Stimulated activated CD8-positive, alpha-beta memory T cell treated with anti-CD3 and anti-CD28 coated beads, Interleukin-15, amount 100 ng/mL, for 4 hours (primary cell): ENCODE measurements at regions not wholly inside any gene's neighbourhood (a gene's known extent, or its start where the extent isn't known, plus 50 kb on each side); places are given as distances from the start of the nearest gene placed in this dataset.
"Not testable (repeated sequence)": the region's sequence is repeated elsewhere in the genome, so short reads cannot be mapped to it uniquely, and the experiment has no call there.

Experiments
- DNase-seq, 2 donors: peaks; one replicate each; pipeline ENCODE4 v3.0.0-alpha.2; 2020; ENCODE audit warnings: low read depth in 2 of 2

GRCh38 chr7:142636751-142637150 is 112.5 kb upstream of the PRSS1 start:
- DNase-seq = peak in 1 of 2 donors; percentile 21

DNA sequence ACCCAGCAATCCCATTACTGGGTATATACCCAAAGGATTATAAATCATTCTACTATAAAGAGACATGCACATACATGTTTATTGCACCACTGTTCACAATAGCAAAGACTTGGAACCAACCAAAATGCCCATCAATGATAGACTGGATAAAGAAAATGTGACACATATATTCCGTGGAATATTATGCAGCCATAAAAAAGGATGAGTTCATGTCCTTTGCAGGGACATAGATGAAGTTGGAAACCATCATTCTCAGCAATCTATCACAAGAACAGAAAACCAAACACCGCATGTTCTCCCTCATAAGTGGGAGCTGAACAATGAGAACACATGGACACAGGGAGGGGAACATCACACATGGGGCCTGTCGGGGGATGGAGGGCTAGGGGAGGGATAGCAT is 113.2 kb upstream of the PRSS1 start:
- DNase-seq = not testable (repeated sequence)

- DNase-seq = peak in 1 of 2 donors; percentile 26
These were observed 116.8 kb upstream of the PRSS1 start for GRCh38 chr7:142632271-142633134.

GRCh38 chr7:142629588-142630260 is 119.5 kb upstream of the PRSS1 start:
- DNase-seq = no peak

GRCh38 chr7:142628945-142629344 is 120.3 kb upstream of the PRSS1 start:
- no peak for DNase-seq

DNA sequence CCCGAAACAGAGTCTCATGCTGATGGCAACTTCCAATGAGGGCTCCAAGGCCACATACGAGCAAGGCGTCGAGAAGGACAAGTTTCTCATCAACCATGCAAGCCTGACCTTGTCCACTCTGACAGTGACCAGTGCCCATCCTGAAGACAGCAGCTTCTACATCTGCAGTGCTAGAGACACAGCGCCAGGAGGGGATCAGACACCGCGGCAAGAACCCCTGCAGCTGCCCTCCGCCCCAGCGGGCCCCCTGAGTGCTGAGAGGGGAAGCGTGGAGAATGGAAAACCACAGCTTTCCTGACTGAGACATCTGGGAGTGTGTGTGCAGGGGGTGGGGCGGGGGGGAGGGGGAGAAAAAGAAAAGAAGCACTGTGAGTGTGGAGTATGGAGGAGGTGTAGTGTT is 122.0 kb upstream of the PRSS1 start:
- not testable (repeated sequence) for DNase-seq

DNA sequence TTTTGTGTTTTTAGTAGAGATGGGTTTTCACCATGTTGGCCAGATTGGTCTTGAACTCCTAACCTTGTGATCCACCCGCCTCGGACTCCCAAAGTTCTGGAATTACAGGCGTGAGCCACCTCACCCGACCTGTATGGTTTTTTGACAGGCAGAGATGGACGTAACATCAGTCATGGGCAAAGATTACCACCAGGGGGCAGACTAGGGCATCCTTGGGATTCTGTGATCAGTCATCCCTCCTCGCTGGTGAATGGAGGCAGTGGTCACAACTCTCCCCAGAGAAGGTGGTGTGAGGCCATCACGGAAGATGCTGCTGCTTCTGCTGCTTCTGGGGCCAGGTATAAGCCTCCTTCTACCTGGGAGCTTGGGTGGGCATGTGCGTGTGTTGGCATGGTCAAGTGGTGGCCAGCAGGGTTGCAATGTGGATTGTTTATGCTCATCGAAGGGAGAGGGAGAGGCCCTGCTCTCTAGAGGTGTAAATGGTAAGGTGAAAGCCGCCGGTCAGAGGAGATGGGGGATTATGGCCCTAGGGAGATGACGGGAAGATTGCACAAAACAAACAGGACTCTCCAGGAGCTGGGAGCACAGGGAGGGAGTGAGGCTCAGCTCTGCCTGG is 122.7 kb upstream of the PRSS1 start:
- DNase-seq = peak; percentile 6 to 29

GRCh38 chr7:142625216-142625615 is 124.1 kb upstream of the PRSS1 start:
- DNase-seq = not testable (repeated sequence)

GRCh38 chr7:142620402-142620801 is 128.9 kb upstream of the PRSS1 start:
- no peak for DNase-seq

DNA sequence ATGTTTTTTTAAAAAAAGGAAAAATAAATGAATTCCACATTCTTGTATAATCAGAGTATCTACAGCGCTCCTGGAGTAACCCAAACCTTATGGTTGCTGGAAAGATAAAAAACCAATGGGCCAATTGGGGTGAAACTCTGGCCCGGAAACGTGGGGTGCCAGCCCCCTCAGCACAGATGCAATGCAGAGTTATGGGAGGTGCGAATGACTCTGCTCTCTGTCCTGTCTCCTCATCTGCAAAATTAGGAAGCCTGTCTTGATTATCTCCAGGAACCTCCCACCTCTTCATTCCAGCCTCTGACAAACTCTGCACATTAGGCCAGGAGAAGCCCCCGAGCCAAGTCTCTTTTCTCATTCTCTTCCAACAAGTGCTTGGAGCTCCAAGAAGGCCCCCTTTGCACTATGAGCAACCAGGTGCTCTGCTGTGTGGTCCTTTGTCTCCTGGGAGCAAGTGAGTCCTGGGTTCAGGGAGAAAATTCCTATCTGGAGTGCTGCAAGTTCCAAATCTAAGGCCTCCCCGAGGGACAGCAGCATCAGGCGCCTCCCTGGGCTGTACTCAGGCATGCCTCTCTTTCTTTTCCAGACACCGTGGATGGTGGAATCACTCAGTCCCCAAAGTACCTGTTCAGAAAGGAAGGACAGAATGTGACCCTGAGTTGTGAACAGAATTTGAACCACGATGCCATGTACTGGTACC is 130.5 kb upstream of the PRSS1 start:
- no peak for DNase-seq

DNA sequence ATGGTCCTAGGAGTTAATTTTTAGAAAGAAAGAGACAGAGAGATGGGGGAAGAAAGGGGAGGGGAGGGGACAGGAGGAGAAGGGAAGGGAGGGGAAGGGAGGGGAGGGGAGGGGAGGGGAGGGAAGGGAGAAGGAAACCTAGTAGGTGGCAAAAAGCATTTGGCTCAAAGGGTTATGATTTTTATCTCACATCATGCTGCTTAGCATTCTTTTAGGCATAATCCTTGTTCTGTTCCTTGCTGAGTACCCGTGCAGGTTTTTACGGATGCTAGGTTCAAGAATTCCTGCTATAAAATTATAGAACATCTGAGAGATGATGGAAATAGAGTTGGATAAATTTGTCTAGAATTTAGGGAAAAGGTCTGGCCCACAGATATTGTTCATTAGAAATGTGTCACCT is 132.4 kb upstream of the PRSS1 start:
- DNase-seq = no peak

DNA sequence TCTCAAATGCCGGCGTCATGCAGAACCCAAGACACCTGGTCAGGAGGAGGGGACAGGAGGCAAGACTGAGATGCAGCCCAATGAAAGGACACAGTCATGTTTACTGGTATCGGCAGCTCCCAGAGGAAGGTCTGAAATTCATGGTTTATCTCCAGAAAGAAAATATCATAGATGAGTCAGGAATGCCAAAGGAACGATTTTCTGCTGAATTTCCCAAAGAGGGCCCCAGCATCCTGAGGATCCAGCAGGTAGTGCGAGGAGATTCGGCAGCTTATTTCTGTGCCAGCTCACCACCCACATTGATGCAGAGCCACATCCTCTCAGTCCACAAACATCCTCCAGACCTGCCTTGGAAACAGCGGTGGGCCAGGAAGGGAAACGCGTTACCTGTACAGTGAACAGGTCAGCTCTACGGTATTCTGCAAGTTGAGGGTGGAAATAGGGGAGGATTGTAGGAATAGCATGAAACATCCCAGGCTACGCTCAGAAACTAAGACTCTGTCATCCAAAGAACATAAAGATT is 133.1 kb upstream of the PRSS1 start:
- no peak for DNase-seq

- no peak for DNase-seq
These were observed 133.8 kb upstream of the PRSS1 start for GRCh38 chr7:142615508-142615907.

DNA sequence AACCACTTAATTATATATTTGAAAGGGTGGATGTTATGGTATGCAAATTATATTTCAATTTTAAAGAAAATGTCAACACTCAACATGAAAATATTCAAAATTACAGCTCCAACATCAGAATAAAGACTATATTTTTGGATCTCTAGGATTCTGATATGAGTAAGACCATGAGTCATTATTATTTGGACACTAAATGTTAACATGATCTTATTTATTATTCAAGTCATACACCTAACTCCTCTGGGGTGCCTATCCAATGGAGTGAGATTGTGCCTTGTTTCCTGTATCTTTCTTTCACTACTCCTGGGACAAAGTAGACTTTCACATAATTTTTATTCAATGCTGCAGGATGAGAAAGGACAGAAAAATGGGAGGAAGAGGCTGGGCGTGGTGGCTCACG is 135.2 kb upstream of the PRSS1 start:
- no peak for DNase-seq

DNA sequence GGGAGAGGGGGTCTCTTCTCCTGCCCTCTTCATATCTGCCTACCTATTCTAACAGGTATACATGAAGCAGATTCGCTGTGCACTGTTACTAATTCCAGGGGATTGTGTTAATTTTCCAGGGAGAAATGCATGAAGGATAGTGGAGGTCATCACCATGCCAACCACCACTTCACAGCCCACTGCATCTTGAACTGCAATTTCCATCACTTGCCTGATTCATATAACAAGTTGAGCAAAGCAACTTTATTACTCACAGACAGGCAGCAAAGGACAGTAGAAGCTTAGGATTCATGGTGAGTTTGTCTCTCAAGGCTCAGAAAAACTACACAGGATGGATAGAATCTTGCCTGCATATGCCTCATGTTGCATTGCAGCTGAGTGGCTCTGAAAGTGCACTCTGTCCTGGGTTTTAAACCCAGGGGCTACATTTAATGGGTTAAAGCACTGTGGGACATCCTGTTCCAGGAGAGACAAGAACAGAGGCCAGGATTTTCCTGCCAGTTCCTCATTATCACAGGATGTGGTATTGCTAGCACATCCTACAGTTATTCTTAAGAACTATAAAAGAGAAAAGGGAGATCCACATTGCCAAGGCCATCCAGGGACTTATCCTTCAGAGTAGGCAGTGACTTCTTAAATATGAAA is 136.9 kb upstream of the PRSS1 start:
- no peak for DNase-seq

DNA sequence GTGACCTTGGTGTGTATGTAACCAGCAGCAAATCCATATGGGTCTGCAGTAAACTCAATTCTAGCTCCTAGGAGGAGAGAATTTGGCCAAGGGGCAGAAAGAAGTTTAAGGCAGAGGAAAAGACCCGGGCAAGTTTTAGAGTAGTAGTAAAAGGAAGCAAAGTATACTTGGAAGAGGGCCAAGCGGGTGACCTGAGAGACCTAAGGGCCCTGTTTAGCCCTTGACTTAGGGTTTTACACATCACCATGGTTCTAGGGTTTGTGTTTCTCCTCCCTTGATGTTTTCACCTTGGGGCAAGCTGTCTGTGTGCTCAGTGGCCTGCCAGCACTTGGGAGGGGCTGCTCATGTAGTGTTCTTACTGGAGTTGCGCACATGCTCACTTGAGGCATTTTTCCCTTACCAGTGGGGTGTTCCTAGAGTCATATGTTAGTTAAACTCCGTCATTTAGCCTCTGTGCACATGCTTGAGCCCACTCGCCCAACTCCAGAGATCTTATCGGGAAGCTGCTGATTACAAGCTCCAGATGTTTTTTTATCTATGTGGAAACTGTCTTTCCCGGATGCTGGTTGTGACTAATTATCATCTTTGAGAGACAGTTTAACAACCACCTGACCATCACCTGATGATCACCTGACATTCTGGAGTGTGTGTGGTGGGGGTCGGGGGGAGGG is 137.6 kb upstream of the PRSS1 start:
- no peak for DNase-seq

DNA sequence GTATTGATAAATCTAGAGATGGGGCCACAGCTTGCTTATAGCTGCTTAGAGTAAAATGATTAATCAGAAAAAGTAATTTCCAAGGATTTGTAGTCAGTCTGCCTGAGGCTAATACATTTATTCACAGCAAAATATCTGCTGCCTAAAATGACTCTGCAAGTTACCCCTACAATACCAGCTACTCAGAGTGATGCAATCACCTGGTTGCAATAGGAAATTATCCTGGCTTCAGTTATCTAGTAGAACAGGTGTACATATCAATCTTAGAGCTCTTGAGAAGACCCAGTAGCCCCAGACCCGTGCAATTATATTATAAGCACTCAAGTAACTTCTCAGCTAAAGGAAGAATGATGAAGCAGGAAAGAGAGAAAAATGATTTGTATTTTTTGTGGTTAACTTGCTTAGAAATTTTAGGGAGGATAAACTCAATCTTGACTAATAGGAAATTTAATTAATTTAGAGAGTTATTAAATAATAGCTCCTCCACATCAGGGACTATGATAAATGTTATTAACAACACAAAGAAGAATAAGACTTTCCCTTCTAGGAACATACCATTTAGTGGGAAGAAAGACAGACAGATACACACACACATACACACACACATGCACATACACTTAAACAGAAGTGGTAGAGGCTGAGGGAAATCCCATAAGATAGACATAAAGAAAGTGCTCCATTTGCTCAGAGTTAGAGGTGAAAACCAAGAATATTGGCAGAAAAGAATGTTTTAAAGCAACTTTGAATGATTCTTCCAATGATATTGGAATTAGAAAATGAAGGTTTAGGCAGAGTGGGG is 140.4 kb upstream of the PRSS1 start:
- DNase-seq = no peak

DNA sequence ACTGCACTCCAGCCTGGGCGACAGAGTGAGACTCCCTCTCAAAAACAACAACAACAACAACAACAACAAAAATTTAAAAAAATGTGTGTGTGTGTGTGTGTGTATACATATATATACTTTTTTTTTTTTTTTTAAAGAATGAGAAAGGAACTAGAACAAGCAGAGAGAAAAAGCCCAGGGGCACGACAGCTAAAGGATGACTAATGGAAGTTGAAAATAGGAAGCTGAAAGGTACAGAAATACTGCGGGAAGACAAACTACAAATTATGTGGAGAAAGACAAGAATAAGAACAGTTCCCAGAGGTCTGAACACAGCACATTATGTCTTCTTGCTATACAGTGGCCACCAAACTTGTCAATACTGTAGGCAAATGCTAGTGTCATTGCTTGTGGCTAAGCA is 141.9 kb upstream of the PRSS1 start:
- no peak for DNase-seq

GRCh38 chr7:142606081-142606480 is 143.2 kb upstream of the PRSS1 start:
- no peak for DNase-seq

- DNase-seq = no peak
These were observed 144.6 kb upstream of the PRSS1 start for GRCh38 chr7:142604671-142605070.
